ENCODE measurements at regions not wholly inside any gene's neighbourhood (a gene's known extent, or its start where the extent isn't known, plus 50 kb on each side); places are given as distances from the start of the nearest gene placed in this dataset.

DNA sequence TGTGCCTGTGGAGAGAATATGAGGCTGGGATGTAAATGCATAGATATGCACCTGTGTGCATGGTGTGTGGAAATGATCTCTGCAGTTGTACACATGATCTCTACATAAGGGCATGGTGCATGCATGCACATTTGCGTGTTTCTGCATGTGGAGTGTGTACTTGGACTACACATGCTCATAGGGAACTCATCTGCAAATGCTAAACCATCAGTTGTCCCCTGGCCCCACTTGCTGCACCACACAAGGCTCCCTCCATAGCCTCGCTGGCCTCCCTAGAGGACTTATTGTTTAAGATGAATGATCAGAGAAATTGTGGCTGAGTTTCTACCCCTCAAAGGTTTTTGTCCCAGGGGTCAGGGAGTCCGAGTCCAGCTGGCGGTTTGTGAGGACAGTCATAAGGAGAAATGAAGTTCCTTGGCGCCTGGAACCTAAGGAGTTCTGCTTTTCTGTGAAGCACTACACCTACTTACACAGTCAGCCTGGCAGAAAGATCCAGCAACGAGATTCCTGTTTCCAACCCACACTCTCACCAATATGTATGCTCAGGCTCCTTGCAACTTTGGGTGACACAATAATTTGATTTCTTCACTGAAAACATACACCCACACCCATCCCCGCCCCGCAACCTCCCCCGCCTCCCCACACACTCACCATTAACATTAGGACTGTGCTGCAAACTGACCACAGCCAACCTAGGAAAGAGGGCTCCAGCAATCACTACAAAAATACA, 79.9 kb upstream of the CPEB4 start:
- no peak for DNase-seq

DNA sequence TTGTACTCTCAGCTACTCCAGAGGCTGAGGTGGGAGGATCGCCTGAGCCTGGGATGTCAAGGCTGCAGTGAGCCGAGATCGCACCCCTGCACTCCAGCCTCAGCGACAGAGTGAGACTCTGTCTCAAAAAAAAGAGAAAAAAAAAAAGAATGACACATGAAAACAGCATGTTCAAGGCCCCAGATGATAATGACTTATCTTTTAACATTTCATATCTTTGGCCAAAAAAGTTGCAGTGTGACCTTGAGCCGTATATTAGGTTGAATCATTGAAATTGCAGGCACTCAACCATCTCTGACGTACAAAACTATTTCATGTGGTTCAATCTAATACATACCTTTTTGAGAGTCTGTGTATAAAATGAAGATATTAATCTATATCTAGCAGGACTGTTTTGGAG, 79.1 kb upstream of the CPEB4 start:
- no peak for DNase-seq

DNA sequence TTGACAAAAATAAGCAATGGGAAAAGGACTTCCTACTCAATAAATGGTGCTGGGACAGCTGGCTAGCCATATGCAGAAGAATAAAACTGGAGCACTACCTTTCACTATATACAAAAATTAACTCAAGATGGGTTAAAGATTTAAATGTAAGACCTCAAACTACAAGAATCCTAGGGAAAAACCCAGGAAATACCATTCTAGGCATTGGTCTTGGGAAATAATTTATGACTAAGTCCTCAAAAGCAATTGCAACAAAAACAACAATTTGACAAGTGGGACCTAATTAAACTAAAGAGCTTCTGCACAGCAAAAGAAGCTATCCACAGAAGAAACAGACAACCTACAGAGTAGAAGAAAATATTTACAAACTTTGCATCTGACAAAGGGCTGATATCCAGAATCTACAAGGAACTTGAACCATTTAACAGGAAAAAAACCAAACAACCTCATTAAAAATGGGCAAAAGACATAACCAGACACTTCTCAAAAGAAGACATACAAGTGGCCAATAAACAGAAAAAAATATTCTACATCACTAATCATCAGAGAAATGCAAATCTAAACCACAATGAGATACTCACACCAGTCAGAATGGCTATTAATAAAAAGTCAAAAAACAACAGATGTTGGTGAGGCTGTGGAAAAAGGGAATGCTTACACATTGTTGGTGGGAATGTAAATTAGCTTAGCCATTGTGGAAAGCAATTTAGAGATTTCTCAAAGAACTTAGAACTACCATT, 75.2 kb upstream of the CPEB4 start:
- no peak for DNase-seq

GRCh38 chr5:173814053-173814452, 74.1 kb upstream of the CPEB4 start:
- no peak for DNase-seq

- no peak for DNase-seq
These were observed 72.6 kb upstream of the CPEB4 start for GRCh38 chr5:173815571-173815970.

DNA sequence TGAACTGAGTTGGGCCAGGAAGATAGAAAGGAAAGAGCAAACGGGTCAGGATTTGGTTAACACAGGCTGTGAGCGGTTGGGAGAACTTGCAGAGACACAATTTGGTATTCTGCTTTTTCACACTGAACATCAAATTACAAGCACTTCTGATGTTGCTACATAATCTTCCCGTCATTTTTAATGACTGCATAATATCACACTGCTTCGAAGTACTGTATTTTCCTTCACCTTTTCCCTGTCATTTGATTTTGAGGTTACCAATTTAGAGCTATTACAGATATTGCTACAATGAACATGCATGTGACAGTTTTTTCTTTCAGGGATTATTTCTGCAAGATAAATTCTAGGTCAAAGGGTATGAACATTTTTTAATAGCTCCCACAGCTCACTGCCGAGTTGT, 71.4 kb upstream of the CPEB4 start:
- no peak for DNase-seq

GRCh38 chr5:173817561-173817960, 70.6 kb upstream of the CPEB4 start:
- no peak for DNase-seq

DNA sequence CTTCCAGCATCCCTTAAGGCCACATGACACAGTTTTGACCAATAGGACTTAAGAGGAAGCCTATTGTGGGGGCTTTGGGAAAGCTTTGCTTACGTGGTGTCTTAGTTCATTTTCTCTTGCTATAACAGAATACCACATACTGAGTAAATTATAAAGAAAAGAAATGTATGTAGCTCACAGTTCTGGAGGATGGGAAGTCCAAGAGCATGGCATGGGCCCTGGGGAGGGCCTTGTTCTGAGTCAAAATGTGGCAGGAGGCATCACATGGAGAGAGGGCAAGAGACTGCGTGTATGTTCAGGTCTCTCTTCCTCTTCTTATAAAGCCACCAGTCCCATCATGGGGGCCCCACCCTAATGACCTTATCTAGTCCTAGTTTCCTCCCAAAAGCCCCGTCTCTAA, 68.6 kb upstream of the CPEB4 start:
- no peak for DNase-seq

DNA sequence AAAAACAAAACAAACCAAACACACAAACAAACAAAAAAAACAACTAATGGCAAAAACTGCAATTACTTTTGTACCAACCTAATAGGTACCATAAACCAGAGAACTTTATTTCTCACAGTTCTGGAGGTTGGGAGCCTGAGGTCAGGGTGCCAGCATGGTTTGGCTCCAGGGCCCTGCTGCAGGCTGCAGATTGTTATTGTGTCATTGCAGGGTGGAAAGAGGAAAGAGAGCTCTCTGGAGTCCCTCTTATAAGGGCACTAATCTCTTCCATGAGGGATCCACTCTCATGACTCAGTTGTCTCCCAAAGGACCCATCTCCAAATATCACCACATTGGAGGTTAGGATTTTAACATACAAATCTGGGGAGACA, 64.9 kb upstream of the CPEB4 start:
- DNase-seq, result no peak

DNA sequence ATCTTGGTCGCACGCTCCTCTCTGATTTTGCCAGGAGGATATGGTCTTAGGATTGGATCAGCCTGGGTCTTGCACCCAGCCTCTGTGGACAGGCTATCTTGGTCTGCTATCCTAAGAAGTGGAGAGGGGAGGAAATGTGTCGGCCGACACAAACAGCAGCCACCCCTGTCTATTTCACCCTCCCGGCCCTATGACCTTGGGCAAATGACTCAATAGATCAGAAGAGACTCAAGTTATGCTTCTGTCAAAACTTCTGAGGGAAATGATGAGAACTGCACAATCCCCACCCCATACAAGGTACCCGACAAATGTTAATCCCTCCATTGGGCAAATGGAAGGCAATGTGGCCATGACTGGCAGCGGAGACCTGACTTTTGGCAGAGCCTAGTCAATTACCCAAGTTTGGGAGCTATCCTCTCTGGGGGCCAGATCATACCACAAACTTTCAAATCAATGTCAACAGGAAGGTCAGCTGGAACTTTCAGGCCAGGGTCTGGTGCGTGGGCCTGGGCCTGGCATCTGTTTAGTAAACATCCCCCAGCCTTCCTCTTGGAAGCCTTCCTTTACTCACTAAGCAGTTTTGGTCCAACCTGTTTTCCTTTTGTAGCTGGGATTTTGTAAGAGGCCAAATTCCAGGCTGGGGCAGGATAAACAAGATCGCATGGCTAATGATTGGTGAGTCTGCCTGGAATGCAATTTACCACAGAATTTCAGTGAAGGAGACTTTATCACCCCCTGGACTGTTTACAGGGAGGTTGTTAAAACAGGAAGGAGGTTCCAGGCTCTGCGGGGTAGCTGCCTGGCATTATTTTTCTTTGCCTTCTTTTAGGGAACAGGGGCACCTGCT, 64.2 kb upstream of the CPEB4 start:
- no peak for DNase-seq

DNA sequence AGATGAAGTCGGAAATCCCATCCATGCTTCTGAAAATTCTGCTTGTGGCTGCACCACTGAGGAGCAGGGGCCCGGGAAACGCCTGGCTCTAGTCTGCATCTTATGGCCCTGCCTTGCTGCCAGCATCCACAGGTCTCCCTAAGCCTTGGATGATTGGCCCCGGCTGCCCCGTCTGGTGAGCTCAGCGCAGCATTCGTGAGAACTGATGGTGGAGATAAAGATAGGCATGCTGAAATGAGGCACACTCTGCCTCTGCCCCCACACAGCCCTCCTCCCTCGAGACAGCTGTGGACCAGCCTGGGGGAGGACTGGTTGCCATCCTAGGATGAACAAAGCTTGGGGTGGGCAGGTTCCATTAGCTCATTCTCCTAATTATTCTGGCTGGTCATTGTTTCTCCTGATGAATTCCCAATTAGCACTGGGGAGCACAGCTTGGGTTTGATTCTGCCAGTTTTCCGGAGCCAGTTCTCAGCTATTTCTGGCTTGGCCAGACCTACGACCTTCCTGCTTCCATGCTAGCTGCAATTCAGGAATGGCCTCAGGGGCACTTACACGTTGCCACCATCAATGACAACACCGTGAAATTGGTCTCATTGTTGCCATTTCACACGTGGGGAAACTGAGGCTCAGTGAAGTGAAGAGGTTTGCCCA, 62.8 kb upstream of the CPEB4 start:
- no peak for DNase-seq

DNA sequence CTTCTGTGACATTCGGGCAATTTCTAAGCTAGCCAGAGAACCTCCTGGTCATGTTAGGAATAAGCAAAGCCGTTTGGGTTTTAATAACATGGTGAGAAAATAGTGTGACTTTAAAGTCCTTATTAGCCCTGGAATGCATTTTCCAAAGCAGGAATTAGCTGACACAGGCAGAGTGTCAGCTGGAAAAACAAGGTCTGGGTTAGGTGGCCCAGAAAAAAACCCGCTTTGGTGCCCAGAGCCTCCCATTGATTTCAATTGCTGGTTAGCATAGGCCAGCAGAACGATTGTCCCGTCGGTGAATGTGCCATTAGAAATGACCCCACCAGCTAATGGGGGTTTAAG, 62.1 kb upstream of the CPEB4 start:
- DNase-seq, result no peak

GRCh38 chr5:173826428-173827350, 61.5 kb upstream of the CPEB4 start:
- DNase-seq, result no peak

GRCh38 chr5:173828952-173829351, 59.2 kb upstream of the CPEB4 start:
- DNase-seq, result no peak

GRCh38 chr5:173829826-173830225, 58.3 kb upstream of the CPEB4 start:
- DNase-seq, result no peak

DNA sequence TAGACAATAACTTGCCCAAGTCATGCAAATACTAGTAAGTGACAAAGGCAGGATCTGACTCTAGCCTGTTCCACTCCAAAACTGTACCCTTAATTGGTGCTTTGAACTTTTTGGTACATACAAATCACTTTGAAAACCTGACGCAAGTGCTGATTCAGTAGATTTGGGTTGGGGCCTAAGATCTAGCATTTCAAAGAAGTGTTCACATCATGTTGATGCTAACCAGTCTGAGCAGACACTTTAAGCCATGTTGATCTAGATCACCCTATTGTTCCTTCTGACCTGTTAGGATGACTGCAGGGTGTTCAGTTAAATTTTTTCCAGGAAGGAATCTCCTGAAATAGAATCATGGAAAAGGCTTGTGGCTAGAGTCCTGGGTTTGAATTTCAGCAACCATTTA, 57.7 kb upstream of the CPEB4 start:
- no peak for DNase-seq

DNA sequence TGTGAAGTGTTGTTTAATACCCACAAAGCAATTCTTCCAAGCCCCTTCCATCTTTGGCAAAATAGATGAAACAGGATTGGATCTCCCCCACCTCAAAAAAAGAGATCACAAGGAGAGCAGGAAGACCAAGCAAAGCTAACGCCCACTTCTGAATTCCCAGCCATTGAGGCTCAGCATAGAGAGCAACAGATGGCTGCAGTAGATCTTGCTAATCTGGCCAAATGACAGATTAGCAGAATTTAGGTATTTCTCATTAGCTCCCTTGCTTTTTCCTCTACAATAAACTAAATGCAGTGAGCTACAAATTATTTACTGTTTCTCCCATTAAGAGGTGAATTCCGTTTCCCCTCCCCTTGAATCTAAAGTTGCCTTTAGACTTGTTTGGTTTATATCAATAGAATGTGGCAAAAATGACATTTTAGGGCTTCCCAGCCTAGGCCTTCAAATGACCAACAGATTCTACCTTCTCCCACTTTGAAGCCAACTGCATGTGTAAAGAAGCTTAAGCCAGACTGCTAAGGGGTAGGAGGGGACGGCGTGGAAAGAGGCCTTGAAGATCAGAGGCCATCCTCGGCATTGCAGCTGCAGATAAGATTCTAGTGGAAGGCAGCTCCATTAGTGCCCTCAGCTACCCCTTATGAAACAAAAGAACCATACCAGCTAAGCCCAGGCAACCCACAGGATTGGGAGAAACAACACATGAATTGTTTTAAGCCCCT, 56.8 kb upstream of the CPEB4 start:
- DNase-seq, result no peak

GRCh38 chr5:173832386-173832785, 55.8 kb upstream of the CPEB4 start:
- DNase-seq, result no peak

- no peak for DNase-seq
These were observed 54.8 kb upstream of the CPEB4 start for GRCh38 chr5:173833196-173833985.

GRCh38 chr5:173834071-173834771, 53.9 kb upstream of the CPEB4 start:
- DNase-seq, result no peak
